DOHH2 (cell line): ENCODE measurements at regions not wholly inside any gene's neighbourhood (a gene's known extent, or its start where the extent isn't known, plus 50 kb on each side); places are given as distances from the start of the nearest gene placed in this dataset.

Experiments
- CTCF ChIP-seq: fragments of 200-600 bp; sonication (generic); IDR thresholded peaks from one replicate; pipeline ENCODE4 v1.5.1; 2014; ENCODE audit warnings: antibody characterized with exemption, mild to moderate bottlenecking, low read depth, low read length; ENCODE audit not compliant: poor library complexity, severe bottlenecking
- EZH2phosphoT487 ChIP-seq: fragments of 200-600 bp; sonication (generic); IDR thresholded peaks from 2 replicates; pipeline ENCODE4 v1.6.1; 2017; ENCODE audit warnings: borderline replicate concordance, mild to moderate bottlenecking, antibody characterized with exemption, low read length, moderate library complexity, mixed read lengths

DNA sequence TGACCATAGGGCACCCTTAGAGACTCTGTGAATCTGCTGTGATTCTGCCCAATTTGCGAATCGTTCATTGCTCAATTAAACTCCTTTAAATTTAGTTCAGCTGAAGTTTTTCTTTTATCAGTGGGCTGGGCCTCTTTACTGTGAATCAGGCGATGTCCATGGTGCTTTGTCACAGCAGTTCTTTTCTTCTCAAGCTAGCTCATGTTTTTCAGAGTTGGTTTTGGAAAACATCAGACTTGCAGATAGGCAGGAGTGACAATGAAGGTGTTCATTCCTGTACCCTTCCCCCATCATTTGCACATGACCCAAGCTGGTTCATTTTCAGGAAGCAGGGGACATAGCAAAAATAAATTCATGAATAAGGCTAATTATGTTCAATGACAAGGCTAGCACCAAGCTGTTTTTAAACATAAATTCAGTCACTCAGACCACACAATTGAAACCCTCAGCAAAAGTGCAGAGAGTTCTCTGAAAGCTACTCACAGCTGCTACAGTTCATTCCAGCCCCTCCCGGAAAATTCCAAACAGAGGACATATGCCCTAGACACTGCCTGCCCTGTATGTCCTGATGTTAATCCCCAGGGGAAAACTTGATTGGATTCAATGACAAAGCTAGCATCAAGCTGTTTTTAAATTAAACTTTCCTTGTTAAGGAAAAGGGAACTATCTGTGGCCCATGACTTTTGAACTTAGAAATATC, 383.3 kb downstream of the C12orf75 start:
- no peak for TF ChIP-seq CTCF
- no peak for TF ChIP-seq EZH2phosphoT487
